ENCODE measurements at regions not wholly inside any gene's neighbourhood (a gene's known extent, or its start where the extent isn't known, plus 50 kb on each side); places are given as distances from the start of the nearest gene placed in this dataset.

GRCh38 chr22:46082633-46083032 is 67.7 kb upstream of the PPARA start:
- H3K36me3 ChIP-seq, result peaks cover 0 to 6% (median 0%) of the 10 kb centered on the region in 4 donors
- no peaks in the 10 kb centered on the region for H3K27me3 ChIP-seq
- H3K4me3 ChIP-seq, result no peak overlapping the region
- H3K4me1 ChIP-seq, result peaks cover 0 to 100% (median 98%) of the 10 kb centered on the region in 4 donors
- H3K27ac ChIP-seq, result peak overlapping the region; percentile 96 to 99 (median 98)
- H3K9me3 ChIP-seq, result no peaks in the 10 kb centered on the region
- WGBS, 2 donors, result 78 to 82% methylated on average over 8 of the region's 8 CpGs
- TF ChIP-seq POLR2A (IDR thresholded peaks at IDR 0.05) (no peak), EP300 (IDR thresholded peaks at IDR 0.05) (no peak), CTCF (IDR thresholded peaks at IDR 0.05) (no peak), POLR2AphosphoS5 (IDR thresholded peaks at IDR 0.05) (no peak)
- peak; percentile 29 for DNase-seq
- intact Hi-C loops (cut with DNase I), result no loop called here

GRCh38 chr22:46083383-46084350 is 66.7 kb upstream of the PPARA start:
- peaks cover 0 to 6% (median 0%) of the 10 kb centered on the region in 4 donors for H3K36me3 ChIP-seq
- intact Hi-C loops (cut with DNase I), result no loop called here
- 57 to 76% methylated on average over 24 of the region's 24 CpGs for WGBS, 2 donors
- H3K27me3 ChIP-seq, result no peaks in the 10 kb centered on the region
- H3K4me1 ChIP-seq, result peaks cover 0 to 100% (median 98%) of the 10 kb centered on the region in 4 donors
- no peak overlapping the region for H3K4me3 ChIP-seq
- DNase-seq, result peak; percentile 72
- TF ChIP-seq POLR2AphosphoS5 (IDR thresholded peaks at IDR 0.05), result peak in 2 of 4 donors; percentile 11 to 17
- TF ChIP-seq EP300 (IDR thresholded peaks at IDR 0.05), result no peak
- no peak for TF ChIP-seq POLR2A (IDR thresholded peaks at IDR 0.05)
- H3K9me3 ChIP-seq, result no peaks in the 10 kb centered on the region
- peak overlapping the region; percentile 96 to 99 (median 98) for H3K27ac ChIP-seq

DNA sequence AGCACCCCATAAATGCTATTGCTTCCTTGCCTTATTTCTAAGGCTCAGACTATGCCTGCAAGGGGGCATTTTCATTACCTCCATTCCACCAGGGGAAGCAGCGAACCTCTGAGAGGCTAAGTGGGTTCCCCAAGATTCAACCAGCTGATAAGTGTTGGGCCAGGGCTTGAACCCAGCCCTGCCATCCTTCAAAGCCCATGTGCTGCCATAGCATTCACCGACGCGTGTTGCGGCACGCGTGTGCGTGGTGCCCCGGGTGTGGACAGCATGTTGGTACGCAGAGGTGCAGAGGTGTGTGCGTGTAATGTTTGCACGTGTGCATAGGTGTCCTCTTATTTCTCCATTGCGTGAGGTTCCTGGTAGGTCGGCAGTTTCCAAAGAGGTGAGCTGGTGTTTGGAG is 66.0 kb upstream of the PPARA start:
- no peak overlapping the region for H3K4me3 ChIP-seq
- no peaks in the 10 kb centered on the region for H3K27me3 ChIP-seq
- H3K36me3 ChIP-seq, result peaks cover 0 to 6% (median 0%) of the 10 kb centered on the region in 4 donors
- intact Hi-C loops (cut with DNase I), result no loop called here
- 86 to 93% methylated on average over 14 of the region's 14 CpGs for WGBS, 2 donors
- peak overlapping the region; percentile 96 to 99 (median 98) for H3K27ac ChIP-seq
- no peaks in the 10 kb centered on the region for H3K9me3 ChIP-seq
- no peak for DNase-seq
- H3K4me1 ChIP-seq, result peaks cover 0 to 100% (median 98%) of the 10 kb centered on the region in 4 donors
- TF ChIP-seq CTCF (IDR thresholded peaks at IDR 0.05), result no peak
- TF ChIP-seq POLR2A (IDR thresholded peaks at IDR 0.05), result no peak
- TF ChIP-seq POLR2AphosphoS5 (IDR thresholded peaks at IDR 0.05), result no peak
- no peak for TF ChIP-seq EP300 (IDR thresholded peaks at IDR 0.05)

DNA sequence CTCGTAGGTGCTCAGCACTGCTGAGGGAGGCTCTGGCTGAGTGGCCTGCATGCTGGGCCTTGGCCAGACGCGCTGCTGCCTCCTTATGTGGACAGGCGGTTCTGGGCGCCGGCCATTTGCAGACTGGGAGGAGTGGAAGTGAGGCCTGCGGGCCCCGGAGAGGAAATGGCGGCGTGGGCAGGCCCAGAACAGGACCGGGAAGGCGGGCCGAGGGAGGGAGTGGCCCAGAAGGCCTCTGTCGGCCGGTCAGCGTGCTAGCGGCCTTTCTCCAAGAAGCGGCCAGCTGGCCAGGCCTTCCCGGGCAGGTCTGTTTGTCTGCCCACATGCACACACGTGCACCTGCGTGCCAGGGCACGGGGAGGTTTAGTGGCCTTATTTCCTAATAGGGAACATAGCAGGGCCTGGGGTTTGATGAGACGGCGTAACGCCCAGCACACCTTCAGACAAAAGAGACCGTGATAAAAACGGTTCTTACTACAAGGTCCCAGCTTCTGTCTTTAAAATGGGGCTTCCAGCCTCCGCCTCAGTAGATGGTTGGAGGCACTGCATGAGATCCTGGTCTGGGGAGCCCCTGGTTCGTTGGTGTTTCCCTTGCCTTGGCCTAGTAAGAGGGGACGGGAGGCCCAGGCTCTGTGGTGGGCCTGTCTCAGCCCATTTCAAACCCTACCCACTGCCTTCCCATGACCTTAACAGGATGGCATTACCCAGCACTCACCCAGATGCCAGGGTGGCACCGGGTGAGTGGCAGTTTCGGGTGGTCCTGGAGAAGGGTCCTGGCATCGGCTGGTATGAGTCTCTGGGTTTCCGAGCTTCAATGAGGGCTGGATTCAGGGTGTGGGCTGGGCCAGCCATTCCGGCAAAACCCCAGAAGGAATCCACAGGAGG is 65.1 kb upstream of the PPARA start:
- 62 to 77% methylated on average over 35 of the region's 35 CpGs for WGBS, 2 donors
- Histone ChIP-seq H3K9me3 (no peaks in the 10 kb centered on the region), H3K36me3 (peaks cover 0 to 6% (median 0%) of the 10 kb centered on the region in 4 donors), H3K27me3 (no peaks in the 10 kb centered on the region), H3K27ac (peak overlapping the region; percentile 96 to 99 (median 98)), H3K4me3 (peak overlapping the region in 3 of 4 donors; percentile 13 to 14 (median 13)), H3K4me1 (peaks cover 0 to 100% (median 98%) of the 10 kb centered on the region in 4 donors)
- TF ChIP-seq POLR2AphosphoS5 (IDR thresholded peaks at IDR 0.05) (peak; percentile 33 to 69 (median 62)), CTCF (IDR thresholded peaks at IDR 0.05) (no peak), POLR2A (IDR thresholded peaks at IDR 0.05) (peak in 1 of 2 donors; percentile 24), EP300 (IDR thresholded peaks at IDR 0.05) (no peak)
- DNase-seq, result peak; percentile 95
- intact Hi-C loops (cut with DNase I), result no loop called here
